ENCODE measurements at regions not wholly inside any gene's neighbourhood (a gene's known extent, or its start where the extent isn't known, plus 50 kb on each side); places are given as distances from the start of the nearest gene placed in this dataset.
"Not testable (repeated sequence)": the region's sequence is repeated elsewhere in the genome, so short reads cannot be mapped to it uniquely, and the experiment has no call there.

GRCh38 chrY:14356154-14356553 is 168.2 kb upstream of the NLGN4Y start:
- no peaks in the 10 kb centered on the region for H3K36me3 ChIP-seq (ENCODE audit: control insufficient read depth in 1 of 2, insufficient read depth in 2 of 2, low read length in 2 of 2)
- H3K4me1 ChIP-seq (ENCODE audit: control insufficient read depth in 1 of 2, insufficient read depth in 2 of 2, low read length in 2 of 2), result no peaks in the 10 kb centered on the region
- no peak overlapping the region for H3K4me3 ChIP-seq (ENCODE audit: low read depth in 1 of 2, low read length in 2 of 2)
- no peak overlapping the region for H3K27ac ChIP-seq (ENCODE audit: low read length)
- peaks cover 0 to 3% of the 10 kb centered on the region in 2 donors for H3K9me3 ChIP-seq (ENCODE audit: control insufficient read depth in 1 of 2, low read length in 2 of 2)
- H3K27me3 ChIP-seq (ENCODE audit: low read depth, low read length), result no peaks in the 10 kb centered on the region

GRCh38 chrY:14360748-14361500 is 163.4 kb upstream of the NLGN4Y start:
- Histone ChIP-seq H3K9me3 (ENCODE audit: control insufficient read depth in 1 of 2, low read length in 2 of 2) (peaks cover 0 to 3% of the 10 kb centered on the region in 2 donors), H3K27me3 (ENCODE audit: low read depth, low read length) (no peaks in the 10 kb centered on the region), H3K4me3 (ENCODE audit: low read depth in 1 of 2, low read length in 2 of 2) (no peak overlapping the region), H3K36me3 (ENCODE audit: control insufficient read depth in 1 of 2, insufficient read depth in 2 of 2, low read length in 2 of 2) (no peaks in the 10 kb centered on the region), H3K27ac (ENCODE audit: low read length) (no peak overlapping the region), H3K4me1 (ENCODE audit: control insufficient read depth in 1 of 2, insufficient read depth in 2 of 2, low read length in 2 of 2) (no peaks in the 10 kb centered on the region)

DNA sequence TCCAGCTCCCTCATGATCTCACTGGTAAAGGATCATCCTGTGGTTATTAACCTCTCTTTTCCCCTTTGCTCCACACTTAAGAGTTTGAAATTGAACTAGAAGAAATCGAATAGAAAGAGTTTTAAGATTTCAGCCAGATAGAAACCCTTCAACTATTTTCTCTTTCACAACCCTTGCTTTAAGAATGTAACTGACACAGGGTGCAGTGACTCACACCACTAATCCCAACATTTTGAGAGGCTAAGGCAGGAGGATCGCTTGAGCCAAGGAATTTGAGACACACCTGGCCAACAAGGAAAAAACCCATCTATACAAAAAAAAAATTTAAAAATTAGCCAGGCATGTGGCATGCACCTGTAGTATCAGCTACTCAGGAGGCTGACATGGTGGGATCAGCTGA is 150.7 kb upstream of the NLGN4Y start:
- Histone ChIP-seq H3K27ac (ENCODE audit: low read length) (no peak overlapping the region), H3K4me3 (ENCODE audit: low read depth in 1 of 2, low read length in 2 of 2) (no peak overlapping the region), H3K27me3 (ENCODE audit: low read depth, low read length) (no peaks in the 10 kb centered on the region), H3K4me1 (ENCODE audit: control insufficient read depth in 1 of 2, insufficient read depth in 2 of 2, low read length in 2 of 2) (no peaks in the 10 kb centered on the region), H3K9me3 (ENCODE audit: control insufficient read depth in 1 of 2, low read length in 2 of 2) (no peaks in the 10 kb centered on the region), H3K36me3 (ENCODE audit: control insufficient read depth in 1 of 2, insufficient read depth in 2 of 2, low read length in 2 of 2) (no peaks in the 10 kb centered on the region)

DNA sequence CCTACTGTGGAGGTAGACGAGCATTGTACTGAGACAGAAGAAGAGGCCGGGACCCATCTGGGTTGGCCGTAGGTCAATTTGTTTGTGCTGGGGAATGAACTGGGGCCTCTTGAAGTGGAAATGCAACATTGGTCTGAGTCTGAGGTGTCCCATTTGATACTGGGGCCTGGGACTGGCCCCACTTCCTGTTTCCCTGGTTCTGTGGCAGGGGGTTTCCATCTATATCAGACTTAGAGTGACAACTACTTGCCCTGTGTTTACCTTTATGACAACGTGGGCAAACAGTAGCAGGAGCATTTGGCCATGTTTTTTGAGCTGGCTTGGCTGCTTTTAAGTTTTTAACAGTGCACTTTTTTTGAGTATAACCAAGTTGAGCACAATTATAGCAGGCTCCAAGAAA is 146.1 kb upstream of the NLGN4Y start:
- no peaks in the 10 kb centered on the region for H3K27me3 ChIP-seq (ENCODE audit: low read depth, low read length)
- H3K4me1 ChIP-seq (ENCODE audit: control insufficient read depth in 1 of 2, insufficient read depth in 2 of 2, low read length in 2 of 2), result no peaks in the 10 kb centered on the region
- H3K9me3 ChIP-seq (ENCODE audit: control insufficient read depth in 1 of 2, low read length in 2 of 2), result no peaks in the 10 kb centered on the region
- H3K36me3 ChIP-seq (ENCODE audit: control insufficient read depth in 1 of 2, insufficient read depth in 2 of 2, low read length in 2 of 2), result no peaks in the 10 kb centered on the region
- no peak overlapping the region for H3K4me3 ChIP-seq (ENCODE audit: low read depth in 1 of 2, low read length in 2 of 2)
- no peak overlapping the region for H3K27ac ChIP-seq (ENCODE audit: low read length)

- not testable (repeated sequence) for H3K27ac ChIP-seq (ENCODE audit: low read length); H3K4me3 ChIP-seq (ENCODE audit: low read depth in 1 of 2, low read length in 2 of 2); H3K27me3 ChIP-seq (ENCODE audit: low read depth, low read length); H3K9me3 ChIP-seq (ENCODE audit: control insufficient read depth in 1 of 2, low read length in 2 of 2); H3K4me1 ChIP-seq (ENCODE audit: control insufficient read depth in 1 of 2, insufficient read depth in 2 of 2, low read length in 2 of 2); H3K36me3 ChIP-seq (ENCODE audit: control insufficient read depth in 1 of 2, insufficient read depth in 2 of 2, low read length in 2 of 2)
Measured at GRCh38 chrY:14410549-14411030, 113.7 kb upstream of the NLGN4Y start.

- H3K27ac ChIP-seq (ENCODE audit: low read length), result no peak overlapping the region
- no peaks in the 10 kb centered on the region for H3K4me1 ChIP-seq (ENCODE audit: control insufficient read depth in 1 of 2, insufficient read depth in 2 of 2, low read length in 2 of 2)
- no peaks in the 10 kb centered on the region for H3K27me3 ChIP-seq (ENCODE audit: low read depth, low read length)
- H3K36me3 ChIP-seq (ENCODE audit: control insufficient read depth in 1 of 2, insufficient read depth in 2 of 2, low read length in 2 of 2), result no peaks in the 10 kb centered on the region
- H3K4me3 ChIP-seq (ENCODE audit: low read depth in 1 of 2, low read length in 2 of 2), result no peak overlapping the region
- no peaks in the 10 kb centered on the region for H3K9me3 ChIP-seq (ENCODE audit: control insufficient read depth in 1 of 2, low read length in 2 of 2)
Measured at GRCh38 chrY:14411334-14411733, 113.0 kb upstream of the NLGN4Y start.

GRCh38 chrY:14436546-14436945 is 87.8 kb upstream of the NLGN4Y start:
- Histone ChIP-seq H3K4me1 (ENCODE audit: control insufficient read depth in 1 of 2, insufficient read depth in 2 of 2, low read length in 2 of 2) (no peaks in the 10 kb centered on the region), H3K4me3 (ENCODE audit: low read depth in 1 of 2, low read length in 2 of 2) (no peak overlapping the region), H3K27ac (ENCODE audit: low read length) (no peak overlapping the region), H3K27me3 (ENCODE audit: low read depth, low read length) (no peaks in the 10 kb centered on the region), H3K9me3 (ENCODE audit: control insufficient read depth in 1 of 2, low read length in 2 of 2) (no peaks in the 10 kb centered on the region), H3K36me3 (ENCODE audit: control insufficient read depth in 1 of 2, insufficient read depth in 2 of 2, low read length in 2 of 2) (no peaks in the 10 kb centered on the region)

DNA sequence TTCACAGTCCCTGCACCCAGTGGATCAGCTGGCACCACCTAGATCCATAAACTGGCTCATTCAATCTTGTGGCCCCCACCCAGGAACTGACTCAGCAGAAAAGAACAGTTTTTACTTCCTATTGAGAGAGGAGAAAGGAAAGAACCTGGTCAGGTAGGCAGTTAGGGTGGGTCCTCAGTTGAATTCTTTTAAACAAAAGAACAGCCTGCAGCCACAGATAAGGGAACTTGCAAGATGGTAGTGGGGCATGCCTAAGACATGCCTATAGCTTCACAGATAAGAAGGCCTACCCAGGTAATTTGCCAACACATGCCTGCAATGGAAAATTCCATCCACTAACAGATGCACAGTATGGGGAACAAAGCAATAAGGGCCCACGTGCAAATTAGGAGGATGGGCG is 86.7 kb upstream of the NLGN4Y start:
- H3K4me3 ChIP-seq (ENCODE audit: low read depth in 1 of 2, low read length in 2 of 2), result no peak overlapping the region
- no peak overlapping the region for H3K27ac ChIP-seq (ENCODE audit: low read length)
- H3K4me1 ChIP-seq (ENCODE audit: control insufficient read depth in 1 of 2, insufficient read depth in 2 of 2, low read length in 2 of 2), result no peaks in the 10 kb centered on the region
- H3K9me3 ChIP-seq (ENCODE audit: control insufficient read depth in 1 of 2, low read length in 2 of 2), result no peaks in the 10 kb centered on the region
- no peaks in the 10 kb centered on the region for H3K36me3 ChIP-seq (ENCODE audit: control insufficient read depth in 1 of 2, insufficient read depth in 2 of 2, low read length in 2 of 2)
- H3K27me3 ChIP-seq (ENCODE audit: low read depth, low read length), result no peaks in the 10 kb centered on the region

GRCh38 chrY:14438395-14438794 is 85.9 kb upstream of the NLGN4Y start:
- no peaks in the 10 kb centered on the region for H3K36me3 ChIP-seq (ENCODE audit: control insufficient read depth in 1 of 2, insufficient read depth in 2 of 2, low read length in 2 of 2)

GRCh38 chrY:14444550-14444949 is 79.8 kb upstream of the NLGN4Y start:
- no peaks in the 10 kb centered on the region for H3K36me3 ChIP-seq (ENCODE audit: control insufficient read depth in 1 of 2, insufficient read depth in 2 of 2, low read length in 2 of 2)
- H3K27ac ChIP-seq (ENCODE audit: low read length), result no peak overlapping the region
- no peaks in the 10 kb centered on the region for H3K4me1 ChIP-seq (ENCODE audit: control insufficient read depth in 1 of 2, insufficient read depth in 2 of 2, low read length in 2 of 2)
- no peaks in the 10 kb centered on the region for H3K9me3 ChIP-seq (ENCODE audit: control insufficient read depth in 1 of 2, low read length in 2 of 2)
- H3K27me3 ChIP-seq (ENCODE audit: low read depth, low read length), result no peaks in the 10 kb centered on the region
- H3K4me3 ChIP-seq (ENCODE audit: low read depth in 1 of 2, low read length in 2 of 2), result no peak overlapping the region

More at GRCh38 chrY:14438395-14438794, 85.9 kb upstream of the NLGN4Y start:
- Histone ChIP-seq H3K4me1 (ENCODE audit: control insufficient read depth in 1 of 2, insufficient read depth in 2 of 2, low read length in 2 of 2) (no peaks in the 10 kb centered on the region), H3K4me3 (ENCODE audit: low read depth in 1 of 2, low read length in 2 of 2) (no peak overlapping the region), H3K27ac (ENCODE audit: low read length) (no peak overlapping the region), H3K9me3 (ENCODE audit: control insufficient read depth in 1 of 2, low read length in 2 of 2) (no peaks in the 10 kb centered on the region), H3K27me3 (ENCODE audit: low read depth, low read length) (no peaks in the 10 kb centered on the region)

- Histone ChIP-seq H3K27ac (ENCODE audit: low read length) (no peak overlapping the region), H3K4me3 (ENCODE audit: low read depth in 1 of 2, low read length in 2 of 2) (no peak overlapping the region), H3K4me1 (ENCODE audit: control insufficient read depth in 1 of 2, insufficient read depth in 2 of 2, low read length in 2 of 2) (peaks cover 0 to 6% of the 10 kb centered on the region in 2 donors), H3K36me3 (ENCODE audit: control insufficient read depth in 1 of 2, insufficient read depth in 2 of 2, low read length in 2 of 2) (no peaks in the 10 kb centered on the region), H3K27me3 (ENCODE audit: low read depth, low read length) (no peaks in the 10 kb centered on the region), H3K9me3 (ENCODE audit: control insufficient read depth in 1 of 2, low read length in 2 of 2) (no peaks in the 10 kb centered on the region)
Measured at GRCh38 chrY:14468151-14468683, 56.1 kb upstream of the NLGN4Y start.

DNA sequence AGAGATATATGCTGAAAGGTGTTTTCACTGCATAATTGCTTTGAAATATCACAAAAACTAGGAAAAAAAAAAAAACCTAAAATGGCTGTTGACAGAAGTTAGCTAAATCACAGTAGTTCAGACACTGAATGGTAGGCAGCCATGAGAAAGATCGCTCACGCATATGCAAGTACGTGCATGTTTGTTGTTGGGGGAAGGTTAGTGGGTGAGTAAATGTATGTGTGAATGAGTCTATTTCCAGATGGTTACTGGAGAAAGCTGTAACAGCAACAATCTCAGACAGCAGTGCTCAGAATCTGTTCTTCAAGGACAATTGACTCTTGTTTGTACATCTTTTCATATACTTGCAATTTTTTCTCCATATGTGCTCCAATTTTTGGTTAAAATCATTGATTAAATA is 51.9 kb upstream of the NLGN4Y start:
- Histone ChIP-seq H3K4me1 (ENCODE audit: control insufficient read depth in 1 of 2, insufficient read depth in 2 of 2, low read length in 2 of 2) (peaks cover 0 to 5% of the 10 kb centered on the region in 2 donors), H3K4me3 (ENCODE audit: low read depth in 1 of 2, low read length in 2 of 2) (no peak overlapping the region)

More for the DNA sequence above, 51.9 kb upstream of the NLGN4Y start:
- H3K27me3 ChIP-seq (ENCODE audit: low read depth, low read length), result no peaks in the 10 kb centered on the region
- no peak overlapping the region for H3K27ac ChIP-seq (ENCODE audit: low read length)
- H3K9me3 ChIP-seq (ENCODE audit: control insufficient read depth in 1 of 2, low read length in 2 of 2), result no peaks in the 10 kb centered on the region
- H3K36me3 ChIP-seq (ENCODE audit: control insufficient read depth in 1 of 2, insufficient read depth in 2 of 2, low read length in 2 of 2), result no peaks in the 10 kb centered on the region
